CD4-positive, alpha-beta T cell treated with Interferon gamma for 1 hour (primary cell): ENCODE measurements at regions not wholly inside any gene's neighbourhood (a gene's known extent, or its start where the extent isn't known, plus 50 kb on each side); places are given as distances from the start of the nearest gene placed in this dataset.
"Not testable (repeated sequence)": the region's sequence is repeated elsewhere in the genome, so short reads cannot be mapped to it uniquely, and the experiment has no call there.

Source experiments
- DNase-seq: peaks from one replicate; pipeline ENCODE4 v3.0.0-alpha.2; 2020

GRCh38 chr9:129544761-129545160 lies 76.1 kb downstream of the C9orf50 start:
- DNase-seq: no peak

GRCh38 chr9:129542741-129543140 lies 78.2 kb downstream of the C9orf50 start:
- no peak for DNase-seq

- no peak for DNase-seq
Measured at GRCh38 chr9:129541270-129541669, 79.6 kb downstream of the C9orf50 start.

- no peak for DNase-seq
Measured at GRCh38 chr9:129539446-129539845, 81.5 kb downstream of the C9orf50 start.

- DNase-seq: not testable (repeated sequence)
Measured at GRCh38 chr9:129531860-129532402, 89.0 kb downstream of the C9orf50 start.

GRCh38 chr9:129527955-129528354 lies 92.9 kb downstream of the C9orf50 start:
- not testable (repeated sequence) for DNase-seq

GRCh38 chr9:129525656-129526196 lies 95.2 kb downstream of the C9orf50 start:
- no peak for DNase-seq

- DNase-seq: no peak
Measured at GRCh38 chr9:129524582-129525270, 96.2 kb downstream of the C9orf50 start.

- DNase-seq: no peak
Measured at GRCh38 chr9:129523943-129524581, 96.8 kb downstream of the C9orf50 start.

- DNase-seq: no peak
Measured at GRCh38 chr9:129522351-129522750, 98.5 kb downstream of the C9orf50 start.

- no peak for DNase-seq
Measured at GRCh38 chr9:129520082-129520481, 100.8 kb downstream of the C9orf50 start.

- DNase-seq: no peak
Measured at GRCh38 chr9:129518074-129518473, 102.8 kb downstream of the C9orf50 start.

- DNase-seq: no peak
Measured at GRCh38 chr9:129517006-129517405, 103.9 kb downstream of the C9orf50 start.

GRCh38 chr9:129514891-129515290 lies 106.0 kb downstream of the C9orf50 start:
- no peak for DNase-seq

GRCh38 chr9:129514497-129514867 lies 106.4 kb downstream of the C9orf50 start:
- DNase-seq: no peak

GRCh38 chr9:129513856-129514496 lies 106.9 kb downstream of the C9orf50 start:
- DNase-seq: no peak

GRCh38 chr9:129513282-129513681 lies 107.6 kb downstream of the C9orf50 start:
- DNase-seq: no peak

GRCh38 chr9:129511285-129511900 lies 109.5 kb downstream of the C9orf50 start:
- no peak for DNase-seq

GRCh38 chr9:129509533-129509928 lies 111.4 kb downstream of the C9orf50 start:
- DNase-seq: no peak

GRCh38 chr9:129507805-129508204 lies 113.1 kb downstream of the C9orf50 start:
- no peak for DNase-seq

- no peak for DNase-seq
Measured at GRCh38 chr9:129506892-129507291, 114.0 kb downstream of the C9orf50 start.

- DNase-seq: no peak
Measured at GRCh38 chr9:129506041-129506440, 114.9 kb downstream of the C9orf50 start.

GRCh38 chr9:129505270-129505902 lies 115.5 kb downstream of the C9orf50 start:
- DNase-seq: no peak
